WERI-Rb-1 (cell line): ENCODE measurements at regions not wholly inside any gene's neighbourhood (a gene's known extent, or its start where the extent isn't known, plus 50 kb on each side); places are given as distances from the start of the nearest gene placed in this dataset.

ENCODE experiments used
- DNase-seq: peaks from one replicate; pipeline ENCODE4 v3.0.0-alpha.2; 2020
- H3K27ac ChIP-seq: fragments of 250-450 bp; sonication (Bioruptor Pico); 2 replicates; pipeline ENCODE4 v1.5.1; 2020; ENCODE audit warnings: mild to moderate bottlenecking, moderate library complexity
- H3K27me3 ChIP-seq: fragments of 250-450 bp; sonication (Bioruptor Pico); 2 replicates; pipeline ENCODE4 v1.5.1; 2021; ENCODE audit warnings: mild to moderate bottlenecking, low read depth, moderate library complexity; ENCODE audit not compliant: insufficient read depth, severe bottlenecking
- H3K36me3 ChIP-seq: fragments of 250-450 bp; sonication (Bioruptor Pico); 2 replicates; pipeline ENCODE4 v1.5.1; 2020; ENCODE audit warnings: mild to moderate bottlenecking, moderate library complexity
- H3K4me3 ChIP-seq: 2 replicates; pipeline ENCODE4 v1.5.1; 2011; ENCODE audit warnings: low read depth, mild to moderate bottlenecking, control low read depth, low read length
- H3K9me3 ChIP-seq: fragments of 250-450 bp; sonication (Bioruptor Pico); 2 replicates; pipeline ENCODE4 v1.5.1; 2021; ENCODE audit warnings: mild to moderate bottlenecking, moderate library complexity; ENCODE audit not compliant: severe bottlenecking
- CTCF ChIP-seq: IDR thresholded peaks from 2 replicates; pipeline ENCODE4 v1.5.1; 2011; ENCODE audit warnings: low read depth, mild to moderate bottlenecking, control low read depth, inconsistent platforms, low read length

GRCh38 chr2:10985901-10986535, 74.3 kb downstream of the KCNF1 start:
- no peak for DNase-seq
- Histone ChIP-seq H3K9me3 (no peaks in the 10 kb centered on the region), H3K27me3 (no peaks in the 10 kb centered on the region), H3K36me3 (no peaks in the 10 kb centered on the region), H3K4me3 (no peak overlapping the region), H3K27ac (no peak overlapping the region)
- TF ChIP-seq CTCF = no peak

- Histone ChIP-seq H3K36me3 (no peaks in the 10 kb centered on the region), H3K27ac (no peak overlapping the region), H3K9me3 (no peaks in the 10 kb centered on the region), H3K27me3 (no peaks in the 10 kb centered on the region), H3K4me3 (no peak overlapping the region)
- no peak for DNase-seq
- no peak for TF ChIP-seq CTCF
Observed at GRCh38 chr2:10987439-10987838, 75.7 kb downstream of the KCNF1 start.

GRCh38 chr2:10987861-10988260, 76.1 kb downstream of the KCNF1 start:
- Histone ChIP-seq H3K27ac (no peak overlapping the region), H3K4me3 (no peak overlapping the region), H3K9me3 (no peaks in the 10 kb centered on the region), H3K27me3 (no peaks in the 10 kb centered on the region), H3K36me3 (no peaks in the 10 kb centered on the region)
- DNase-seq = no peak
- no peak for TF ChIP-seq CTCF

GRCh38 chr2:10989151-10989550, 77.4 kb downstream of the KCNF1 start:
- Histone ChIP-seq H3K27me3 (no peaks in the 10 kb centered on the region), H3K4me3 (no peak overlapping the region), H3K27ac (peak overlapping the region; percentile 74), H3K9me3 (no peaks in the 10 kb centered on the region), H3K36me3 (no peaks in the 10 kb centered on the region)
- DNase-seq = peak; percentile 86
- TF ChIP-seq CTCF = no peak

- Histone ChIP-seq H3K9me3 (no peaks in the 10 kb centered on the region), H3K36me3 (no peaks in the 10 kb centered on the region), H3K27ac (peak overlapping the region; percentile 74), H3K4me3 (no peak overlapping the region), H3K27me3 (no peaks in the 10 kb centered on the region)
- no peak for DNase-seq
- TF ChIP-seq CTCF = no peak
Observed at GRCh38 chr2:10989782-10990181, 78.0 kb downstream of the KCNF1 start.

GRCh38 chr2:10990561-10991111, 78.9 kb downstream of the KCNF1 start:
- TF ChIP-seq CTCF = no peak
- Histone ChIP-seq H3K4me3 (no peak overlapping the region), H3K36me3 (no peaks in the 10 kb centered on the region), H3K9me3 (no peaks in the 10 kb centered on the region), H3K27ac (no peak overlapping the region), H3K27me3 (no peaks in the 10 kb centered on the region)
- peak; percentile 6 for DNase-seq
